NT2/D1 (cell line): ENCODE measurements at regions not wholly inside any gene's neighbourhood (a gene's known extent, or its start where the extent isn't known, plus 50 kb on each side); places are given as distances from the start of the nearest gene placed in this dataset.
"Not testable (repeated sequence)": the region's sequence is repeated elsewhere in the genome, so short reads cannot be mapped to it uniquely, and the experiment has no call there.

Experiments used
- DNase-seq: peaks from one replicate; pipeline ENCODE4 v3.0.0-alpha.2; 2011; ENCODE audit warnings: low read depth, low spot score
- H3K27me3 ChIP-seq: 2 replicates; pipeline ENCODE4 v1.6.0; 2011; ENCODE audit warnings: mild to moderate bottlenecking; ENCODE audit not compliant: insufficient read length, insufficient read depth
- H3K36me3 ChIP-seq: 2 replicates; pipeline ENCODE4 v1.6.1; 2011; ENCODE audit warnings: mild to moderate bottlenecking, low read length, mixed read lengths; ENCODE audit not compliant: insufficient read depth, insufficient read length
- H3K4me1 ChIP-seq: 2 replicates; pipeline ENCODE4 v1.5.1; 2011; ENCODE audit not compliant: insufficient read depth, insufficient read length
- H3K4me3 ChIP-seq: 2 replicates; pipeline ENCODE4 v1.5.1; 2011; ENCODE audit warnings: low read depth; ENCODE audit not compliant: insufficient read length
- H3K9ac ChIP-seq: 2 replicates; pipeline ENCODE4 v1.6.0; 2011; ENCODE audit warnings: low read depth; ENCODE audit not compliant: insufficient read length
- H3K9me3 ChIP-seq: 2 replicates; pipeline ENCODE4 v1.5.1; 2011; ENCODE audit warnings: mild to moderate bottlenecking, low read length; ENCODE audit not compliant: insufficient read depth
- SUZ12 ChIP-seq: IDR thresholded peaks from 2 replicates; pipeline ENCODE4 v1.6.1; 2011; ENCODE audit not compliant: insufficient read length, insufficient read depth; ENCODE audit errors: extremely low read depth
- YY1 ChIP-seq: IDR thresholded peaks from 2 replicates; pipeline ENCODE4 v1.6.1; 2011; ENCODE audit not compliant: insufficient read length, insufficient read depth
- ZNF274 ChIP-seq: IDR thresholded peaks from 2 replicates; pipeline ENCODE4 v1.6.1; 2011; ENCODE audit warnings: mild to moderate bottlenecking, low read depth, low read length

DNA sequence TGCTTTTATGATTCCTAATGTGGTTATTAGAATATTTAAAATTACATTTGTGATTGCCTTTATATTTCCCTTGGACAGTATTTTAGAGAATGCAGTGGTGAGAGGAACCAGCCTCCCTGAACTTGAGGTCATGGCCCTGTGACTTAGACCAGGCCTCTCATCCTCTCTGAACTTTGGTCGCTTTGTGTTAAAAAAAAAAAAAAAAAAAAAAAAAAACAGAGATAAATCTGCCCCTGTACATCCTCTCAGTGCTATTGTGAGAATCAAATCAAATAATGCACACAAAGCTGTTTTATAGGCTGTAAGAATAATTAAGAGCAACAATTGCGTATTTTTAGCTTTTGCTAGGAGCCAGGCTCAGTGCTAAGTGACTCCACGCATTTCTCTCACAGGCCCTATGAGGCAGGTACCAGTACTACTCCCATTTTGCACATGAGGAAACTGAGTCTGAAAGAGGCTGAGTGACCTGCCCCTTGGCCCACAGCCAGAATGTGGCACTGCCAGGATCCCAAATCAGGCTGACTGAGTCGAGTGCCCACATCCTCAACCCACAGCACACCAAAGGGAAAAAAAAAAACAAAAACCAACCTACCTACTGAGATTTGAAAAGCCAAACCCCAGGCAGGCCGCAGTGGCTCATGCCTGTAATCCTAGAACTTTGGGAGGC is 110.3 kb upstream of the LARP1 start:
- TF ChIP-seq YY1 (no peak), ZNF274 (no peak), SUZ12 (no peak)
- no peak for DNase-seq
- Histone ChIP-seq H3K9me3 (peaks cover 11% of the 10 kb centered on the region; the same call in 1 of the 2 replicates), H3K27me3 (no peaks in the 10 kb centered on the region), H3K4me3 (no peak overlapping the region), H3K36me3 (no peaks in the 10 kb centered on the region), H3K4me1 (no peaks in the 10 kb centered on the region), H3K9ac (no peak overlapping the region)

- H3K36me3 ChIP-seq, result no peaks in the 10 kb centered on the region
- no peak overlapping the region for H3K9ac ChIP-seq
- no peak for TF ChIP-seq YY1
- TF ChIP-seq ZNF274, result no peak
- TF ChIP-seq SUZ12, result no peak
- H3K9me3 ChIP-seq, result peaks cover 11% of the 10 kb centered on the region; the same call in 1 of the 2 replicates
- no peaks in the 10 kb centered on the region for H3K27me3 ChIP-seq
- H3K4me1 ChIP-seq, result no peaks in the 10 kb centered on the region
- H3K4me3 ChIP-seq, result no peak overlapping the region
- DNase-seq, result no peak
These were observed 112.5 kb upstream of the LARP1 start for GRCh38 chr5:154642499-154643245.

DNA sequence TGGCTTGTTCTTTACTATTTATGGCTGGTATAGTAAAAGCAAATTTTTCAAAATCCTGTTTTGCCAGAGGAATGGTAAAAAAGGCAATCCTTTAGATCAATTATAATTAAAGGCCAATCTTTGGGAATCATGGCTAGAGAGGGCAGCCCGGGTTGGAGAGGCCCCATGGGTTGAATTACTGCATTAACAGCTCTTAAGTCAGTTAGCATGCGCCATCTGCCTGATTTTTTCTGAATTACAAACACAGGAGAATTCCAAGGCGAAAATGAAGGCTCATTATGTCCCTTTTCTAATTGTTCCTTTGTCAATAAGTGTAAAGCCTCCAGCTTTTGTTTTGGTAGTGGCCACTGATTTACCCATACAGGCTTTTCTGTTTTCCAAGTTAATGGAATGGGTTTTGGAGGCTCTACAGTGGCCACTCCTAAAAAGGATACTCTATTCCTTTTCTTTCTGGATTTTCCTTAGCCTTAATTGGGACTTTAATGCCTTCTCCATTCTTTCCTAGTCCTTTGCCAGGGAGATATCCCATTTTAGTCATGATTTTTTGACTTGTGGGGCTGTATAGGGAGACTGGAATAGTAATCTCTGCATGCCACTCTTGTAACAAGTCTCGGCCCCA is 114.9 kb upstream of the LARP1 start:
- not testable (repeated sequence) for H3K4me3 ChIP-seq, H3K4me1 ChIP-seq, H3K9ac ChIP-seq, H3K27me3 ChIP-seq, DNase-seq, H3K36me3 ChIP-seq
- peaks cover 11% of the 10 kb centered on the region; the same call in 1 of the 2 replicates for H3K9me3 ChIP-seq

- H3K9ac ChIP-seq, H3K36me3 ChIP-seq, DNase-seq, H3K4me3 ChIP-seq, H3K9me3 ChIP-seq, H3K4me1 ChIP-seq, H3K27me3 ChIP-seq: not testable (repeated sequence)
These were observed 118.4 kb upstream of the LARP1 start for GRCh38 chr5:154636786-154637185.

GRCh38 chr5:154636271-154636670 is 118.9 kb upstream of the LARP1 start:
- H3K9me3 ChIP-seq, H3K27me3 ChIP-seq, H3K36me3 ChIP-seq, DNase-seq, H3K4me3 ChIP-seq, H3K9ac ChIP-seq, H3K4me1 ChIP-seq: not testable (repeated sequence)

GRCh38 chr5:154633744-154634143 is 121.4 kb upstream of the LARP1 start:
- not testable (repeated sequence) for H3K4me3 ChIP-seq, H3K9me3 ChIP-seq, H3K9ac ChIP-seq, H3K36me3 ChIP-seq, DNase-seq, H3K27me3 ChIP-seq, H3K4me1 ChIP-seq

GRCh38 chr5:154631141-154631540 is 124.0 kb upstream of the LARP1 start:
- H3K4me3 ChIP-seq, result no peak overlapping the region

More at GRCh38 chr5:154631141-154631540, 124.0 kb upstream of the LARP1 start:
- Histone ChIP-seq H3K36me3 (no peaks in the 10 kb centered on the region), H3K4me1 (peaks cover 6% of the 10 kb centered on the region), H3K9me3 (no peaks in the 10 kb centered on the region), H3K9ac (no peak overlapping the region), H3K27me3 (no peaks in the 10 kb centered on the region)
- DNase-seq, result no peak
- TF ChIP-seq SUZ12, result no peak
- TF ChIP-seq YY1, result no peak
- no peak for TF ChIP-seq ZNF274
